Adrenal gland (tissue), 5 donors: ENCODE measurements at regions not wholly inside any gene's neighbourhood (a gene's known extent, or its start where the extent isn't known, plus 50 kb on each side); places are given as distances from the start of the nearest gene placed in this dataset.

Experiments used
- CTCF ChIP-seq, 6 experiments: fragments of 450-650 bp in 4 of 6; fragments of 200-600 bp in 2 of 6; sonication (generic) in 1 of 6; IDR thresholded peaks; 1 replicate in 5 of 6; 2 replicates in 1 of 6; pipeline versions ENCODE4 v1.5.1 to v1.8.0; 2016 to 2021; ENCODE audit warnings: antibody characterized with exemption in 6 of 6, mild to moderate bottlenecking in 2 of 6, moderate library complexity in 1 of 6
- POLR2A ChIP-seq, 2 donors: fragments of 450-650 bp; IDR thresholded peaks; one replicate each; pipeline ENCODE4 v1.6.1; 2017; ENCODE audit warnings: antibody characterized with exemption in 2 of 2, mild to moderate bottlenecking in 2 of 2, moderate library complexity in 1 of 2
- donor health status: DM: no; HTN: no; CAD: no.

GRCh38 chr22:25420471-25420924, 144.0 kb upstream of the GRK3 start:
- no peak for TF ChIP-seq POLR2A (IDR thresholded peaks at IDR 0.05)
- no peak for TF ChIP-seq CTCF (IDR thresholded peaks at IDR 0.05)
